Left forelimb (tissue), 1 donor: ENCODE measurements at regions not wholly inside any gene's neighbourhood (a gene's known extent, or its start where the extent isn't known, plus 50 kb on each side); places are given as distances from the start of the nearest gene placed in this dataset.

Experiments
- DNase-seq: peaks from one replicate; pipeline ENCODE4 v3.0.0-alpha.2; 2018; ENCODE audit warnings: low spot score

GRCh38 chr16:35398180-35398579 is 1938.8 kb downstream of the TP53TG3F start:
- DNase-seq: no peak

DNA sequence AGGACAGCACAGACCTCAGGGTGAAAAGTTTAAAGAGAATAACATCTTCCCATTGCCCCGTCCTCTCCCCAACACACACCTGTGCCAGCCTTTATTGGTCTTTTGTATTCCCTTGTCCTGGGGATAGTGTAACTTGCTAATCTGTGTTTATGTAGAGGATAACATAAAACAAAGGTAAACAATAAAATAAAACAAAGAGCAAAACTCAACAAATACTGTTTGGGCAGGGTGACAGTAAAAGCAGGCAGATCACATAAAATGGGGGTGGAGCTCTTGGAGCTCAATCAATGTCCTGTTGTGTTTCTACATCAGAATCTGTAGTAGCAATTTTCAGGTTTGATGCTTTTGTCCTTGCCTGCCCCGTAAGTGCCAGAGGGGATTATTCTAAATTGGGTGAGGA is 1939.7 kb downstream of the TP53TG3F start:
- DNase-seq: no peak

DNA sequence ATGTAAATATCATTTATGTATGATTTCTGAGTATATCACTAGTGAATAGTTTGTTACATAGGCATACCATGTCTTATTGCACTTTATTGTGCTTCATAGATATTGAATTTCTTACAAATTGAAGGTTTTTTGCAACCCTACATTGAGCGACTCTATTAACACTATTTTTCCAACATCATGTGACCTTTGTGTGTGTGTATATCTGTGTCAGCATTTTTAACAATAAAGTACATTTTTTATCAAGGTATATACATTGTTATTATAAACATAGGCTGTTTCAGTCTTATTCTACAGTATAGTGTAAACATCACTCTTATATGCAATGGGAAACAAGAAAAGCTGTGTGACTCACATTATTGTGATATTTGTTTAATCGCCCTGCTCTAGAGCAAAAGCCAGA is 1944.9 kb downstream of the TP53TG3F start:
- no peak for DNase-seq

GRCh38 chr16:35405526-35405925 is 1946.1 kb downstream of the TP53TG3F start:
- DNase-seq: no peak

DNA sequence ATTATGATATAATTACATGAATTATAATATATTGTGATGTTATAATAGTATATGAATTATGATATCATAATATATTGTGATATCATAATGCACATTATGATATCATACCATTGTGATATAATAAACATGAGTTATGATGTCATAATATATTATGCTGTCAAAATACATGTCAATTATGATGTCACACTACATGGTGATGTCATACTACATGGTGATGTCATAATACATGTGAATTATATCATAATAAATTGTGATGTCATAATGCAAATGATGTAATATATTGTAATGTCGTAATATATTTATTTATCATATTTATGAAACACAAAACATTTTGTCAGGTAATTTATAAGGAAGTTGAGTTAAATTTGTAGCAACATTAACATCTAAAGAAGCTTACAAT is 1950.1 kb downstream of the TP53TG3F start:
- DNase-seq: no peak

GRCh38 chr16:35410438-35410837 is 1951.0 kb downstream of the TP53TG3F start:
- DNase-seq: no peak

- DNase-seq: no peak
These were observed 1951.7 kb downstream of the TP53TG3F start for GRCh38 chr16:35411156-35411555.

DNA sequence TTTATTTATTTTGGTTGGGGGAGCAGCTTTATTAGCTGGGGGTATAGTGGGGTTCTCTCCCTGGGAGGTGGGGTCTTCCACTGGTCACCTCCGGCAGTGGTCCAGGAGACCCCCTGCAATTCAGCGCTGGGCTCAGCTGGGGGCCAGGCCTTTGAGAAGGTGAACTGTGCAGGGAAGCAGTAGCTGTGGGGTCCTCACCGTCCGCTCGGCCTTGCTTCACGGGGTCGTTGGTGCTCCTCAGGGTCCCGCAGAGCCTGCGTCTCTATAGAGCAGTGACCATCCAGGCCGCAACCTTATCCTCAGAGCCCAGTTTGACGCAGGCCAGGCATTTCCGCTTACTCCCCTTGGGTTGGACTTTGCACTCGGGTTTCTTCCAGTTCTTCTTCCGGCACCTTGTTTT is 1954.7 kb downstream of the TP53TG3F start:
- no peak for DNase-seq

DNA sequence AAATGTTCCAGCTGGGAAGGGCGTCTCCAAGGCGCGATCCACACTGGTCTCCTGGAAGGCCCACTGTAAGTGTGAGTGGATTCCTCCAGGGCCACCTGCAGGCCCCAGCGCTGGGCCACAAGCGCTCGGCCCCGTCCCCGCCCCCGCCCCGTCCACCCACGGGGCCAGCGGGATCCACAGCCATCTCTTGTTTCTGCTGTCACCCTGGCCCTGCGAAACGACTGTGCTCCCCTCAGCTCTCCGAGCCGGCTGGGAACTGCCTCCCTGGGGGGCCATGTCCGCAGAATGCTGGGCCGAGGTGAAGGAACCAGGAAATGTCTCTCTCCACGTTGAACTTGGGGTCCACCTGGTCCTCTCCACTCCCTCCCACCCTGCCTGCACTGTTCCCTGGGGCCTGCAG is 1955.2 kb downstream of the TP53TG3F start:
- DNase-seq: no peak

DNA sequence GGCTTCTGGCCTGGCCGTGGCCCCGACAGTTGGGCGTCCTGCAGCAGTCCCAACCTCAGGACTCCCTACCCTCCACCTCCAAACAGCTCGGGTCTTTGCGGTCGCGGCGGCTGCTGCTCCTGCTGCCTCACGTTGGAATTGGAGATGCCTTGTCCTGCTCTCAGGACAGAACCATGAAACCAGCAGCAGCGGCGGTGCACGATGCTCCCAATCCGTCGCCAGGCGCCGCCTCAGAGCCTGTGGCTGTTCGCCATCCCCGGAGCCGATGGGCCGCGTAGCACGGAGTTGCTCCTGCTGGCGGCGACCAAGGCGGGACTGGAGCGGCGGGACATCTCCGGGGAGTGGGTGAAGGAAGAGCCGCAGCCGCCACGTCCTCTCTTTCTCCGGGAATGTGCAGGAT is 1965.9 kb downstream of the TP53TG3F start:
- no peak for DNase-seq

DNA sequence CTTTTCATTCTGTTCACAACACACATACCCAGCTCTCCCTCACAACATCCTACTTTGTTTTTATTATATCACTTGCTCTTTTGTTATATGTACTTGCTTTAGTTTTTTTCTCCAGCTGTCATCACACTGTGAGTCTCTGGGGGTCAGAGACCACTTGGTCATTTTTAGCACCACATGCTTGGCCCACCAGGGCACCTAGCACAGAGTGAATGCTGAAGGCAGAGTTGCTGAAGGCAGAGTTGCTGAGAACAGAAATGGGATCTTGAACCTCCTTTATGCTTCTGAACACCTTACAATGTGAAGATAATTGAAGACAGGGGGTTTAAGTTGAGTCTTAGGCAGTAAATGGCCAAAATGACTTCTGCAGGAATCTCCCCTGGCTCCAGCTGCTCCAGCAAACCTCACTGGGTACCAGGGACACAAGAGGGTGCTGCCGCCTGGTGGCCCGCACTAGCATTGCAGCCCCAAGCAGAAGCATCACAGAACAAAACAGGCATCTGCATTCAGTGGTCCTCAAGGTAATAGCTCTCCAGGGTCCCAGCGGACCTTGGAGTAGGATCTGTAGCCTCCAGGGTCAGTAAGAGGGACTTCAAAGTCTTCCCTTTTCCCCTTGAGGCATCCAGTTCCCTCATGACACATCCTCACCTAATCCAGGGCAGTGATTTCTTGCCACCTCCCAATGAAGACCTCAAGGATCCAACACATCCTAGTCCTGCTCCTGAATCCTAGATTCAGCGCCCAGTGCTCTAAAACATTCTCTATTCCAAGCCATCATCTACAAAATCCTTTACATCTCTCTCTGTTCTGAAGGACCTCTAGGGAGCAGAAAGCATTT is 1972.6 kb downstream of the TP53TG3F start:
- no peak for DNase-seq

- no peak for DNase-seq
These were observed 1981.5 kb downstream of the TP53TG3F start for GRCh38 chr16:35440875-35441274.

GRCh38 chr16:35447010-35447558 is 1987.7 kb downstream of the TP53TG3F start:
- no peak for DNase-seq

DNA sequence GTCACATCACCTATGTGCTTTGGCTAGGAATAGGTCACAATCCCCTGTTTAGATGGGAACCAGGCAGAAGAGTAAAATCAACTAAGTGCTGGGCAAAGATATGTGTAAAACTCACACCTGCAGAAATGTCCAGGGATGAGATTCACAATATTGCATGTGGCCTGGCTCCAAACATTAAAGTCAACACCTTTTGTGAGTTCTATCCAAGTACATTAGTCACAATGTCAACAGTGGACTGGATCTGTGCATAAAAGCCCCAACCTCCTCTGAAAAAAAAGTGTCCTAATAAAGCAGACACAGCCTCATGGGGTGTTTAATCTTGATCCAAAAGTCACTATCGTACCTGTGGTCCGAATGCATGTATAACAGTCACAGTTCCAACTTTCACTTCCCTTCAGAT is 1990.3 kb downstream of the TP53TG3F start:
- DNase-seq: no peak

DNA sequence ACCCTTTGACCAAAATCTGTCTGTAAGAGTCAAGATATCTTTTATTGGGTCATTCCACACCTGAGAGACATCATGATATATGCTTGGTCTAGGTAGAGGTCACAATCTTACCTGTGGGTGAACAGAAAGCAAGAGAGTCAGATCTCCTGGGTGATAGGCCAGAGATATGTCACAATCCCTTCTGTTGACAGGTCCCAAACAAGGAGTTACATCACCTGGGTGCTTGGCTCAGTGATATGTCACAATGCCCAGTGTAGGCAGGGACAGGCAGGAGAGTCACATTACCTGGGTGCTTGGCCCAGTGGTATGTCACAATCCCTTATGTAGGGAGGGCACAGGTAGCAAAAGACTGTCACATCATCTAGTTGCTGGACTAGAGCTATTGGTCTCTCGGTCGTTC is 1991.2 kb downstream of the TP53TG3F start:
- no peak for DNase-seq

GRCh38 chr16:35452471-35452870 is 1993.1 kb downstream of the TP53TG3F start:
- no peak for DNase-seq

- DNase-seq: no peak
These were observed 2003.9 kb downstream of the TP53TG3F start for GRCh38 chr16:35463358-35463757.

DNA sequence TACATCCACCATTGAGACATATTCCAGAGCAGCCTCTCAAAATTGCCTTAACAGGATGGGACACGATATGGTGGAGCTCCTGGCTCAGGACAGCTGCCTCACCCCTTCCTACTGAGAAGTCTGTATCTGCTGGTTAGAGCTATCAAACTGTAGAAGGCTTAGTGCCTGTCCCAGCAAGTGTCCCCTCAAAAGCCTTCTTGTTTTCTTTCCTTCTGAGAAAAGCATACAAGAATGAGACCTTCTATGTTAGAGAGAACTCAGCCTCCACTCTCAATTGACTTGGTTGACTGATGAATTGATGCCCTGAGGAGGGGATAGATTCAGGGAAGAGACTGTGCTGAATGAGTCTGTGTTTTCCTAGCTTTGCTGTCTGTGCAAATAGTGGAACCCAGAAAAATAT is 2020.9 kb downstream of the TP53TG3F start:
- DNase-seq: no peak

- no peak for DNase-seq
These were observed 2021.6 kb downstream of the TP53TG3F start for GRCh38 chr16:35480988-35481387.

DNA sequence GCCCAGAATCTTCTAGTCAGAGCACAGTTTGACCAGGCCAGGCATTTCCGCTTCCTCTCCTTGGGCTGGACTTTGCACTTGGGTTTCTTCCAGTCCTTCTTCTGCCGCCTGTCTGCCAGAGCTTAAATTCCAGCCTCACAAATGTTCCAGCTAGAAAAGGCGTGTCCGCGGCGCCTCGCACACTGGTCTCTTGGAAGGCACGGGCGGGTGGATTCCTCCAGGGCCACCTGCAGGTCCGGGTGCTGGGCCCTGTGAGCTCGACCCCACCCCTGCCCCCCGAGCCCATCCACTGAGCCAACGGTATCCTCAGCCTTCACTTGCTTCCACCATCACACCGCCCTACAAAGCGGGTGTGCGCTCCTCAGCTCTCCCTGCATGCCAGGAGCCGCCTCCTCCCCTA is 2026.5 kb downstream of the TP53TG3F start:
- DNase-seq: no peak

DNA sequence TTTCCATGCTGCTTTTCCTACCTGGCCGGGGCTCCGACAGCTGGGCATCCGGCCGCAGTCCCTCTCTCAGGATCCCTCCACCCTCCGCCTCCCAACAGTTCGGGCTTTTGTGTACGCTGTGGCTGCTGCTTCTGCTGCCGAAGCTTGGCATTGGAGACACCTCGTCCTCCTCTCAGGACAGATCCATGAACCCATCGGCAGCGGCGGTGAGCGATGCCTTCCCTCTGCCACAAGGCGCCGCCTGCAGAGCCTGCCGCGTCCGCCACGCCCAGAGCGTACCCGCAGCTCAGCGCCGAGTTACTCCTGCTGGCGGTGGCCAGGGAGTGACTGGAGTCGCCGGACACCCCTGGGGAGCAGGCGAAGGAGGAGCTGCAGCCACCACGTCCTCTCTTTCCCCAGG is 2032.8 kb downstream of the TP53TG3F start:
- no peak for DNase-seq

GRCh38 chr16:35497399-35497798 is 2038.0 kb downstream of the TP53TG3F start:
- no peak for DNase-seq

- DNase-seq: no peak
These were observed 2046.8 kb downstream of the TP53TG3F start for GRCh38 chr16:35506018-35506897.
